Caco-2 (cell line): ENCODE measurements at regions not wholly inside any gene's neighbourhood (a gene's known extent, or its start where the extent isn't known, plus 50 kb on each side); places are given as distances from the start of the nearest gene placed in this dataset.

Experiments used
- BruUV-seq: library from RNA; stranded (reverse); fragments of 400-500 nt; replicated peaks from 2 replicates; lab custom pipeline; 2021; lab: Mats Ljungman, UMichigan
- CTCF ChIA-PET: fragments of 300-600 bp; sonication (Branson Sonifier 250); formaldehyde crosslinking; loops from one replicate; lab custom pipeline; 2022; ENCODE audit warnings: antibody characterized with exemption; lab: Charles Lee
- POLR2A ChIA-PET: fragments of 300-600 bp; sonication (Branson Sonifier 250); formaldehyde crosslinking; loops from one replicate; lab custom pipeline; 2022; ENCODE audit warnings: antibody characterized with exemption; lab: Charles Lee
- DNase-seq, 2 experiments: peaks; one replicate each; pipeline versions ENCODE4 v3.0.0 to v3.0.0-alpha.2; 2020 to 2022
- H3K27me3 ChIP-seq: replicated peaks from 2 replicates; pipeline ENCODE4 v1.6.0; 2011; ENCODE audit warnings: low read length; ENCODE audit not compliant: control insufficient read depth, insufficient read depth
- H3K36me3 ChIP-seq: 2 replicates; pipeline ENCODE4 v1.5.1; 2011; ENCODE audit warnings: low read length; ENCODE audit not compliant: control insufficient read depth, insufficient read depth
- H3K4me1 ChIP-seq: fragments of 250-450 bp; sonication (Bioruptor Pico); 2 replicates; pipeline ENCODE4 v1.5.1; 2020; ENCODE audit warnings: mild to moderate bottlenecking
- H3K4me3 ChIP-seq: 2 replicates; pipeline ENCODE4 v1.5.1; 2011; ENCODE audit warnings: low read depth, mild to moderate bottlenecking, control low read depth, low read length
- H3K9me3 ChIP-seq: fragments of 250-450 bp; sonication (Bioruptor Pico); 2 replicates; pipeline ENCODE4 v1.5.1; 2020; ENCODE audit warnings: mild to moderate bottlenecking, moderate library complexity
- H3K27ac Mint-ChIP-seq: one replicate; pipeline ENCODE4 v1.8.0; 2022; ENCODE audit warnings: mixed read lengths; ENCODE audit not compliant: unreplicated experiment
- H3K27me3 Mint-ChIP-seq: one replicate; pipeline ENCODE4 v1.8.0; 2022; ENCODE audit warnings: mixed read lengths; ENCODE audit not compliant: insufficient read depth, unreplicated experiment
- H3K36me3 Mint-ChIP-seq: one replicate; pipeline ENCODE4 v1.8.0; 2022; ENCODE audit warnings: mild to moderate bottlenecking, mixed read lengths; ENCODE audit not compliant: insufficient read depth, unreplicated experiment
- H3K4me1 Mint-ChIP-seq: one replicate; pipeline ENCODE4 v1.8.0; 2022; ENCODE audit warnings: low read depth, mixed read lengths; ENCODE audit not compliant: unreplicated experiment
- H3K4me3 Mint-ChIP-seq: one replicate; pipeline ENCODE4 v1.8.0; 2022; ENCODE audit warnings: mild to moderate bottlenecking, moderate library complexity, mixed read lengths; ENCODE audit not compliant: unreplicated experiment
- H3K9me3 Mint-ChIP-seq: one replicate; pipeline ENCODE4 v1.8.0; 2022; ENCODE audit warnings: mixed read lengths; ENCODE audit not compliant: unreplicated experiment
- CTCF ChIP-seq, 2 experiments: fragments of 200-600 bp in 1 of 2; IDR thresholded peaks; 1 replicate in 1 of 2; 2 replicates in 1 of 2; pipeline versions ENCODE4 v1.5.1 to v1.8.0; 2011 to 2022; ENCODE audit warnings: antibody characterized with exemption in 1 of 2, control low read depth in 1 of 2, inconsistent platforms in 1 of 2, low read depth in 1 of 2, low read length in 1 of 2, mild to moderate bottlenecking in 1 of 2, moderate library complexity in 1 of 2; ENCODE audit not compliant: insufficient read depth in 1 of 2, severe bottlenecking in 1 of 2, unreplicated experiment in 1 of 2
- intact Hi-C: fragments of 100-400 bp; cut with micrococcal nuclease; formaldehyde crosslinking; loops from one replicate; pipeline ENCODE4 v1.10.0; 2022; ENCODE audit not compliant: unreplicated experiment

DNA sequence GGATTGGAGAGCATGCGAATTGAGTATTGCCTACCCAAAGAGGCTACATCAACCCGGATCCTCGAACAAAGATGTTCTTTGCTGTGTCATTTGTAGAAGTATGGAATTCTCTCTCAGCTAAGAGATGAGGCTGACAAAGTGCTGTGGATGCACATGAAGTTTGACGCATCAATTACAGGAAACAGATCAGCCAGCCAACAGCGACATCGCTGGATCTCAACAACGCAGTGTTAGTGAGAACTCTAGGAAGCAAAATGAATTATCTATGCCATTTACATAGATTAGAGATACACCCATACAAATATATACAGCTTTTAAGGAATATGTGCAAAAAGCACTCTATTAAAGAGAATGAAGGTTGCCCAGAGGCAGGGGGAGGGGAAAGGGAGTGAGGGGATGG lies 160.6 kb upstream of the RGMA start:
- BruUV-seq: no TSS peak
- no peaks in the 10 kb centered on the region for H3K27me3 Mint-ChIP-seq
- H3K27me3 ChIP-seq: no peaks in the 10 kb centered on the region; the same call in 1 of the 2 replicates

DNA sequence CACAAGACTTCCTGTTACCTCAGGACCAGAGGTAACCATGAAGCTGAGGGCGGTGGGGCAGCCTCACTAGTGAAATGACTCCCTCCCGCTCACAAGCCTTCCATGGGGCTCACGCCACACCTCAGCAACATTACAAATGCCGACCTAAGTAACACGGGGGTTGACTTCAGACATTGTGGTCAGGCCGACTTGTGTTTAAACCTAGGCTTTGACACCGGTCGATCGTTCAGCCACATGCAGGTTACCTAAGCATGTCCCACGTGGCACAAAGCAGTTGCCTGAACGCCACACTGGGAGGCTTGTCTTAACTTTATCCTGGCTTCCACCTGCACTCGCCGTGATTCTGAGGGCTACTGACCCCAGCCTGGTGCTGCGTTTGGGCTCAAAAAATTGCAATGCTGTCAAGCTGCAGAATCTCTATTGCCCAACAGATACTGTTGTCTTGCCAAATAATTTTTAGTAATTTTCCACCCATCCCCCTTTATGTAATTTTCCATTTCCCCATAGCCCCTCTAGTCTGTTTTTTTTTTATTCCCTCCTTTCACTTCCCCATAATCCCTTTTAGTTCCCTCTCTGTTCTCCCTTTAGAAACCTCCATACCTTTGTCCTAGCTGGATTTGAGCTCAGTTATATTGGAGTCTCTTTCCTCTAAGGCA lies 158.6 kb upstream of the RGMA start:
- Mint-ChIP-seq H3K27me3 (no peaks in the 10 kb centered on the region), H3K36me3 (no peaks in the 10 kb centered on the region), H3K9me3 (no peaks in the 10 kb centered on the region), H3K4me3 (no peak overlapping the region), H3K4me1 (no peaks in the 10 kb centered on the region), H3K27ac (no peak overlapping the region)
- intact Hi-C loops: no loop called here
- no peaks in the 10 kb centered on the region for H3K36me3 ChIP-seq
- CTCF ChIA-PET: no interaction called here
- H3K9me3 ChIP-seq: no peaks in the 10 kb centered on the region
- no TSS peak for BruUV-seq
- no peak overlapping the region for H3K4me3 ChIP-seq
- H3K27me3 ChIP-seq: no peaks in the 10 kb centered on the region; the same call in 1 of the 2 replicates
- no peak for DNase-seq
- no peaks in the 10 kb centered on the region for H3K4me1 ChIP-seq
- TF ChIP-seq CTCF (IDR thresholded peaks at IDR 0.05; ENCODE audit: insufficient read depth in 1 of 2, low read depth in 1 of 2, low read length in 1 of 2, severe bottlenecking in 1 of 2, unreplicated experiment in 1 of 2): no peak
- POLR2A ChIA-PET: no interaction called here

More for the DNA sequence above, 160.6 kb upstream of the RGMA start:
- H3K4me3 ChIP-seq: no peak overlapping the region
- Mint-ChIP-seq H3K4me3 (no peak overlapping the region), H3K9me3 (no peaks in the 10 kb centered on the region), H3K36me3 (no peaks in the 10 kb centered on the region), H3K4me1 (no peaks in the 10 kb centered on the region), H3K27ac (no peak overlapping the region)
- ChIA-PET POLR2A (no interaction called here), CTCF (interaction anchor here (0.6 kb wide), 1 partner anchor 27 kb away, joined by 5 read pairs; no protein-coding TSS in a partner anchor)
- no peaks in the 10 kb centered on the region for H3K9me3 ChIP-seq
- intact Hi-C loops: no loop called here
- no peak for TF ChIP-seq CTCF (IDR thresholded peaks at IDR 0.05; ENCODE audit: insufficient read depth in 1 of 2, low read depth in 1 of 2, low read length in 1 of 2, severe bottlenecking in 1 of 2, unreplicated experiment in 1 of 2)
- DNase-seq: no peak
- no peaks in the 10 kb centered on the region for H3K36me3 ChIP-seq
- no peaks in the 10 kb centered on the region for H3K4me1 ChIP-seq

DNA sequence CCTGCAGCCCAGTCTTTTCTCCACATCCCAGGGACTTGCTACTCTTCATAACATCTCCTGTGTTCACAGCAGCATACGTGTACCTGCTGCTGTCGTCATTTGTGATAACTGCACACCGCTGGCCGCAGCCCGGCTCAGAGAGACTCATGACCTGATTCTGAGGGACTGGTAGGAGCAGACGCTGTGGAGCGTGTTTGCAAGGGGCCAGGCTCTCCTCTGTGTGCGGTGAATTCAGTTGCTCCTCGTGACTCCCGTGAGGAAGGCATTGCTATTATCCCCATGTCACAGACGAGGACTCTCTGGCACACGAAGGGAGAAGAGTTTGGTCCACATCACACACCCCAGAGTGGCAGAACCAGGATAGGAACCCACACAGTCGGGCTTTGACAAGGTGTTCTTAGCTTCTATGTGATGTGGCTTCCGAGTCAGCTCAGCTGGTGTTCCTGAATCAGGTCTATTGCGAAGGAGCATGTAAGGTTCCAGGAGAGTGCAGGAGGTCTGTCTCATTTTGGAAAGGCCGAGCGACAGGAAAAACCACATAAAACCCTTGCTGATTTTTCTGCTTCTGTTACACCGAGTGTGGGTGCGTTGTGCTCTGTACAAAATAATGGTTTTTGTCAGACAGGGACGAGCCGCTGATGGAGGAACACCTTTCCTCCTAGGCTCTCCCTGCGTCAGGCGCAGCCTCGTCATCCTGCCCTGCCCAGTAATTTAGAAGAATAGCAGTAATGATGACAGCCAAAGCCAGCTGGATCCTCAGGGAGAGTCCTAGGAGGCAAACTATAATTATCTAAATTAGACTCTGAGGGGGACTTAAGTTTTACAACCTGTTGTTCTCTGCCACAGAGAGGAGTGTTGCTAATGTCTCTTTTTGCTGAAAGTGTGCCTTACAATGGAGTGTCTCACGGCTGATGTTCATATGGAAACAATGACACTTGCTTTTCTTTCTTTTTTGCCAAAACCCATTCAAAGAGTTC lies 157.5 kb upstream of the RGMA start:
- H3K36me3 Mint-ChIP-seq: no peaks in the 10 kb centered on the region
- intact Hi-C loops: no loop called here
- no peaks in the 10 kb centered on the region for H3K9me3 Mint-ChIP-seq
- H3K4me1 ChIP-seq: no peaks in the 10 kb centered on the region
- no peaks in the 10 kb centered on the region for H3K4me1 Mint-ChIP-seq
- ChIA-PET POLR2A (no interaction called here), CTCF (no interaction called here)
- no peak overlapping the region for H3K4me3 ChIP-seq
- no peak for TF ChIP-seq CTCF (IDR thresholded peaks at IDR 0.05; ENCODE audit: insufficient read depth in 1 of 2, low read depth in 1 of 2, low read length in 1 of 2, severe bottlenecking in 1 of 2, unreplicated experiment in 1 of 2)
- no peaks in the 10 kb centered on the region for H3K27me3 Mint-ChIP-seq
- H3K27me3 ChIP-seq: no peaks in the 10 kb centered on the region; the same call in 1 of the 2 replicates
- no peak for DNase-seq
- no peak overlapping the region for H3K27ac Mint-ChIP-seq
- no peaks in the 10 kb centered on the region for H3K36me3 ChIP-seq
- no peak overlapping the region for H3K4me3 Mint-ChIP-seq
- BruUV-seq: no TSS peak
- H3K9me3 ChIP-seq: no peaks in the 10 kb centered on the region
